ENCODE measurements at regions not wholly inside any gene's neighbourhood (a gene's known extent, or its start where the extent isn't known, plus 50 kb on each side); places are given as distances from the start of the nearest gene placed in this dataset.
A peak's percentile ranks its signal among the peaks of the same experiment; 100 is the strongest.

DNA sequence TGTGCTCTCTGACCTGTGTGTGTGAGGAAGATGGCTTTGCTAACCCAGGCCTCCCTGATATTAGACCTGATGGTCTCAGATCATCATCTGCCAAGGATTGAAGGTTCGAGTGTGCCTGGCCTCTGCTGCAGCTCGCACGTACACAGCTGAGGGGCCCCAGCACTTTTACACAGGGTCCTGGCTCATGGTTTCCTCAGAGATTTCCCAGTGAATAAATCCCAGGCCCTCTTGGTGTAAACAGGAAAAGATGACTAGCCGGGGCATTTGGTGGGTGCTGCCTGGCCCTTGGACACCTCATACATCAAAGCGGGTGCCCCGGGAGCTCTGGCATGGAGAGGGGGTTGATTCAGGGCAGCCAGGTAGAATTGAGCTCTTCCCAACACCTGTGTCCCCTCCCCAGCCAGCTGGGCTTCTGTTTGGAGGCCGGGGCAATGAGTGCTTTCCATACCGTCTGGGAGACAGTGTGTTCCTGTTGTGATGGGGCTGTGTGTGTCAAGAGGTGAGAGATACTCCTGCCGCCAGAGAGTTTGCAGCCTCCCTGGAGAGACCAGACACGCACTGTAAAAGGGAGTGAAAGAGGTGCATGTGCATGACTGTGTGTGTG is 72.5 kb upstream of the TLE3 start:
- DNase-seq: no peak

DNA sequence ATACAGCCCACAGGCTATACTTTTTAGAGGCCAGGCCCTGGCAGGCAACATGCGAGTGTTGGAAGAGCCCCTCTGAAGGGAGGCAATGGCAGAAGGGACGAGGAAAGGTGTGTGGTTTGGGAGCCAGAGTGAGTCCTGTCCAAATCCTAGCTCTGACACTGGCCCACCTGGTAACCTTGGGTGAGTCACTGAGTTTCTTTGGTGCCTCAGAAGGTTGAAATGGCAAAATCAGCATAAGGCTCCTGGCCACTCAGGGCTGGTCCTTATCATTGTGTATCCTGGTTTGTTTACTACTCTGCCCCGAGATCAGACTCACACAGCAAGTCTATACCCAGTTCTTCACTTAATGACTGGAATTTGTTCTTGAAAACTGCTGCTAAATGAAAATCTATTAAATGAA is 71.4 kb upstream of the TLE3 start:
- no peak for DNase-seq

DNA sequence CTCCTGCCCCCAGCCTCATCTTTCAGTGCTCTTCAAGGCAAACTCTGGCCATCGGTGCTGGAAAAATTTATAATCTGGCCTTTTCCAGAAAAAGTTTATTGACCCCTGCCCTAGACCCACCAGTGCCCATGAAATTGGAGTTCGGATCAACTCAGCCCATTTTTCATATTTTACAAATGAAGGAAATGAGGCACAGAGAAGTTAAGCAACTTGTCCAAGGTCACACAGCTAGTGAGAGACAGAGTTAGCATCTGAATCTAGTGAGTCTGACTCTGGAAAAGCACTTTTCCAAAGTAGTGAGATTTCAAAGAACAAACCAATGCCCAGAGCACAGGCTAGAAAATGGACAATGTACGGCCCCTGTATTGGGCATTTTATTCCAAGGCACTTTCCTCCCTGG is 69.4 kb upstream of the TLE3 start:
- no peak for DNase-seq

DNA sequence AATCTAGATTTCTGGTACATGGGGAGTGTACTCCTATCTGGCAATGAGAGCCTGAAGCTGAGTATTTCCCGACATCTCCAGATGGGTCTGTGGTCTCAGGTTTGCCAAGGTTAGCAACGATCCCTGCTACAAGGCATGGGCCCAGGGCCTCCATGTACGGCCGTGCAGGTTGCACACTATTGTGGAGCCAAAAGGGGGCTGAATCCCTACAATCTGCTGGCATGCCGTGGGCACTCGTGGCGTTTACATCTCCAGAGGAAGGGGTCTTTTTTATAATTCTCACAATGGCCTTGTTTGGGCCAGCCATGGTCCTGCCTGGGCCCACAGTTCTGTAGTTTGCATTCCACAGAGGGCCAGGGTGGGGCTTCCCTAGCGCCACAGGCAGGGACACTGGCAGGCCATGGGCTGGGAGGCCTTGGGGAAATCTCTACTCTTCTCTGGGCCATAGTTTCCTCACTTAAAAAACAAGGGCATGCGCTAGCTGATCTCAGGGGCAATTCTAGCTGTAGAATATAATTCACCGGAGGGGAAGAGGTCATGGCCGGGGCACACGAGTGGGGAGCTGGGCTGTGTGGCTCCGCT is 68.9 kb upstream of the TLE3 start:
- DNase-seq: no peak

DNA sequence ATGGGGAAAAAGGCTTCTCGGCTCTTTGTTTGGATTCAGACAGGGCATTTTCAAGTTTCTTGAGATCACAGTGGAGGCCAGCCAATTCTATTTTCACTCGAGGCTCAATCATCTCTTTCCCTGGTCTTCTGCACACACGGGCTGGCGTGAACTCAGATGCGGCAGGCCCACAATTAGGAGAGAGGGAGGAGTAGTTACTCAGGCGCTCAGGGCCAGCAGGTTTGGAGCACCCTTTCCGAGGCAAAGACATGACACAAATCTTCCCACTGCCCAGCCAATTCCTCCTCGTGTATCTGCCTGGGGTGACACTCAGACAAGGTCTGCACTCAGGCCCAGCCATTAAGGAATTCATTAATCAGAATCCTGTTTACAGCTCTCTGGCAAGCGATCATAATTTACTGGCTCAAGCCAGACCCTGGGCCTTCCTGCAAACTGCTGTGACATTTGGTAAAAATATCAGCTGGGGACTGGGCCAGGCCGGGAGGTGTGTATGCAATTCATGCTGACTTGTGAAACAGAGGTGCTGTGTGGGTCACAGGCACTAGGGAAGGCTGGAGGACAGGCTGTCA is 68.1 kb upstream of the TLE3 start:
- DNase-seq: no peak

DNA sequence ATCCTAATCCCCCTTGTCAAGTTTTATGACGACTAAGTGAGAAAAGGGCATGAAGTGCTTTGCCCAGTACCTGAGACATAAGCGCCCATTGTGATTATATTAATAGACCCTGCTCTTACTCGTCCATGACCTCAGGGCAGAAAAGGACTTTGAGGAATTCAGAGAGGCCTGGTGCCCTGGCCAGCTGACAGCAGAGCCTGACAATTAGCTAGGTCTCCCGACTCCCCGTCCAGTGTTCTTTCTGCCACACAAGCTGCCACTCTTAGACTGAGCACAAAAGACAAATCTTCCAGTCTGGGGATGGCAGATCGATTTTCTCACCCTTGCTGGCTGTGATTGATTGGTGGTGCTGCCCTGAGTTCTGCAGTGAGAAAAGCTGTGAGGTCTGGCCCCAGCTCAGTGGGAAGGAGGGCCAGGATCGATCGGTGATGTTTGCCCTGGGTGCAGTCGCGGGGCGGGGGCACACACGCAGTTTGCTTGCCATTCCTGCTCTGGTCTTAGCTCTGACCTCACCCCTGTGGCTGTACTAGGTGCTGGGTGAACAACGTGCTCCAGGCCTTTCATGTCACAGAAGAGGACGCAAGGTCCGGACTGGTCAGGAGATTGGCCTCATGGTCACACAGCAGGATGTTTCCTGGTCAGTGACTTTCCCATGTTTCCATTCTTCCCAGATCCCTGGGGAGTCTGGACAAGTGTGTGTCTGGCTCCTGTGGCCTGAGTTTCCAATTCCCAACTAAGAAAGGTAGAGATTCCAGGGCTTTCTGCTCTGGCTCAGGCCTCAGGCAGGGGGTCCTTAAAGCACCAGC is 67.4 kb upstream of the TLE3 start:
- DNase-seq: no peak

DNA sequence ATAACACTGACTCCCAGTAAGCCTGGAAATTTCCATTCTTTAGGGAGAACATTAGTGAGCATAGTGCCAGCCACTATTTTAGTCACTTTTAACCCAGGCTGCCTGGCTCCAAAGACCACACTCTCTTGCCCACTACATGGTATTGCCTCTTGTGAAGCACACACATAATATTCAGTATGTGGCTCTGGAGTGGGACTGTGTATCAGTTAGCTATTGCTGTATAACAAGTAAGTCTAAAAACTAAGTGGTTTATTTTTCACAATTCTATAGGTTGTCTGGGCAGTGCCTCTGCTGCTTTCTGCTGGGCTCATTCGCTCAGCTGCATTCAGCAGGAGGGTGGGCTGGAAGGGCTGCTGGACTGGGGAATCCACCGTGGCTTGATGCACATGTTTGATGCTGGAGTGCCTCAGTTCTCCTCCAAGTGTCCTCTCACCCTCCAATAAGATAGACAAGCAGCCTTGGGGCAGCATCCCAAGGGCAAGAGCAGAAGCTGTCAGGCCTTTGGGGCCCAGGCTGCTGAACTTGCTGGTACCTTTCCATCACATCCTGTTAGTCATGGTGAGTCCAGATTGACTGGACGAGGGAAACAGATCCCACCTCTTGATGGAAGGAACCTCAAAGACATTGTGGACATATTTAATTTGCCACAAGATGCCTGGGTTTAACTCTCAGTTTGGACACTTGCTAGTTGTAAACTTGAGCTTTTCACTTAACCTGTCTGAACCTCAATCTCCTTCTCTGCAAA is 66.6 kb upstream of the TLE3 start:
- DNase-seq: no peak

DNA sequence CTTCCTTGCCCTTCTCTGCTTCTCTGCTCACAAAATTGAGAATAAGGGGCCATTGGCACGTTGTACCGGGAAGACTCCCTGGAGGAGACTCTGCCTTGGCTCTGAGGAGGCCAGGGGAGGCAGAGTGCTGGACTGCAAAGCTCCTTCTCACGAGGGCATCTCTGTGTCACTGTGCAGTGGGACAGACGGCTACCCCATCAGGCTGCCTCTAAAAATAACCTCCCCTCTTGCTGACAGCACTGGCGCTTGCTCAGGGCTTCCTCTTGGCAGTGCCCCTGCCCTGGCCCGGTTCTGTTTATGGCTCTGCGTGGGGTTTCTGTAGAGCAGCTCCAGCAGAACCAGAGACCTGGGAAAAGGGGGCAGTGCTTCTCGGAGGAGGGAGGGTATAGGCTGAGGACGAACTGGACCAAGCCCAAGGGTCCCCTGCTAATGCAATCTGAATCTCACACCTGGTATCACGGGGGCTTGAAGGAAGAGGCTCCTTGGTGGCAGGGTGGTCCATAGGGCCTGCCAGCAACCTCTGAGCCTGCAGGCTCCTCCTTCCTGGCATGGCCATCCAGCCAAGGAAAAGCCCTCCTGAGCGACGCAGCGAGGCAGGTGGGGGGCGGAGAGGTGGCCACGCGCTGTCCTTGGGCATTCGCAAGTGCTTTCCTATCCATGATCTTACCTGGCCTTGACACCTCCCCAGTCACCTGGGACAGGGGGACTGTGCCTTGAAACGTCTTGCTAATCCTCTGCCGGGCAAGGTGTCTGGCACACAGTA is 63.3 kb upstream of the TLE3 start:
- DNase-seq: peak in 6 of 56 donors; percentile 6 to 22 (median 12)

DNA sequence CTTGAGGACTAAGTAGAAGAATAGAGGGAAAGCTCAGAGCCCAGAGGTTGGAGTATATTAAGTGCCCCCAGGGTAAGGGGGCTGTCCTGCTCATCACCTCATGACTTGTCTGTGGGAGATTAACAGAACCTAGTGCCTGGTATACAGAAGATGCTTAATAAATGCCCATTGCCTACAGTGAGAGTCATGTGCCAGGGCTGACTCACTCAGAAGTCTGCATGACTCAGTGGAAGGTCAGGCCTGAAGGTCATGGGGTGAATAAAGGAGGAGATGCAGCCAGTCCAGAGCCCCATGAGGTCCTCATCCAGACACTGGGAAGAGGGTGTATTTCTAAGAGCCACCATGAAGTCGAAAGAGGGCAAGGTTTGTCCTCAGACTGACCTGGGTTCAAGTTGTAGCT is 62.5 kb upstream of the TLE3 start:
- no peak for DNase-seq

DNA sequence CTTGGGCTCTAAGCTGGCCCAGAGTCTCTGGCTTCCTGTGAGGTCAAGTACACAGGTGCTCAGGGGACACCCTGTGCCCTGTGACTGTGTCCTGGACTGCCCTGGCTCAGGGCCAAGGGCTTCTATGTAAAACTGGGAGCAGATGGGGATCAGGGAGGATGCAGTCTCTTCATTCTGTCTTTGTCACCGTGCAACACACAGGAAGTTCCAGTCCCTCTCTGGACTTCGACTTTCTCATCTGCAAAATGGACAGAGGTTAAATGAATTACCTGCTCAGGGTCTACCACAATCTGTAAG is 61.9 kb upstream of the TLE3 start:
- DNase-seq: no peak

DNA sequence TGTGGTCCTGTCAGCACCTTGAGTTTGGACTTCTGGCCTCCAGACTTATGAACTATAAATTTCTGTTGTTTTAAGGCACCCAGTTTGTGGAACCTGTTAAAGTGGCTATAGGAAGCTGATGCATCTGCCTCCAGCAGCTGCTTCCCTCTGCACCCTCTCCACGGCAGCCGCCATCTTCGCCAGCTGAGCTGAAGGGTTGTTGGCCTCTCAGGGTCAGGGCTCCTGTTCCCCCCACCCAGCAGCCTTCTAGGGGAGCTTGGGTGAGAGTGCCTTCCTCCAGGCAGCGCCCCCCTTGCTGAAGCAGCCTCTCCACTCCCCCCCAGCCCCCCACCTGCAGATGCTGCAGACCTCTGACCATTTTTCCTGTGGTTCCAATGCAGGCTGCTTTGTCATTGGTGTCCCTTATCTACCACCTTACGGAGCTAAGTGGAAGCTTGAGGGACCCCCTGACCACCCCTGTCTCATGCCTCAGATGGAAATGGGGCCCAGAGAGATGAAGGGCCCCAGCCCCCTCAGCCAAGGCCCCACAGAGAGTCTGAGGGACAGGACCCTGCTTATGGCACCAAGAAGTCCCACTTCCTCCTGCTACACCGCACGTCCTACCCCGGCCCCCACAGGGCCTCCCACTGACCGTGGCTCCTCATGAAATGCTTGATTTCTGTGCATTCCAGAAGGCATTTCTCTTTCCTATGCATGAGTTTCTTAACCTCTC is 61.4 kb upstream of the TLE3 start:
- no peak for DNase-seq

DNA sequence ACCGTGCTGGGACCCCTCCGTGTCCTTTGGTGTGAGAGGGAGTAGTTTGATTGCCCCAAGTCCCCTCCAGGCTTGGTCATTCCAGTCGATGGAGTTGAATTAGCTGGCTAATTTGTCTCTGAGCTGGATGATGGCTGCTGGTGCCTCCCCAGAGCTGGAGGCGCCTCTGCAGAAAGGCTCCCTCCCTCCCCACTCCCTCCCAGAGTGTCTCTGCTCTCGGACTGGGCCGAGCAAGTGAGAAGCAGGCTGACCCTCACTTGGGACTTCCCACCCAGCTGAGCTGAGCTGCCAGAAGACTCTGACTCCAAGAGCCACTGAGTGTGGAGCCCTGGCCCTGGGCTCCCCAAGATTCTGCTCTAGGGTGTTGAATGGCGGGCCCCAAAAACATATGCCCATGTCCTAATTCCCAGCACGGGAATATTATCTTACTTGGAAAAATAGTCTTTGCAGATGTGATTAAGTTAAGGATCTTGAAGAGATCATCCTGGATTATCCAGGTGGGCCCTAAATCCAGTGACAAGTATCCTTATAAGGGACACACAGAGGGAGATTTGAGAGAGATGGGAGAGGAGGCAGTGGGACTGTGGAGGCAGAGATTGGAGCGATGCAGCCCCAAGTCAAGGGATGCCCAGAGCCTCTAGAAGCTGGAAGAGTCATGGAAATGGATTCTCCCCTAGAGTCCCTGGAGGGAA is 60.7 kb upstream of the TLE3 start:
- DNase-seq: no peak

DNA sequence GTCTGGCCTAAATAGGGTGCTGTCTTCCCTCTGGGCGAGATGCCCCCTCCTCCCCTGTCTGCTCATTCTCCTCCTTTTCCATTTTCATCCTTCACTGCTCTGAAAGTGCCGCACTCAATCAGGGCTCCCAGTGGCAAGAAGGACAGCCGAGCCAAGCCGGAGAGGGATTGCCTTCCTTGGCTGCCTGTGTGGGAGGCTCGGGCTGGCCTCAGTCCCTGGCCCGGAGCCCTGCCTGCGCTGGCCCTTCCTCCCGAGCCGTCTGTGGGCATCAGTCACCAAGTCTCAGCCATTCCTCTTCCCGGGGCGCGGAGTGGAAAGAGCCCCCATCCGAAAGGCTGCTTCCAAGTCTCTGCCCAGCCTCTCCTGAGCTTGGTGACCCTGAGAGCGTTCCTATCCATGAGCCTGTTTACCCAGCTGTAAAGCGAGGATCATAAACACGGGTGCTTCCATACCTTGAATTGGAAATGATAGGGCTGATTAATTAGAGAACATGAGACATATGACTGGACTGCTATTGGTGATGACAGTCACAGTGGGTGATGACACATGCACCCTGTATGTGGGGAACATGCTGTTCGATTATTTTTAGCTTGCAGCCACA is 59.1 kb upstream of the TLE3 start:
- DNase-seq: peak in 23 of 56 donors; percentile 10 to 69 (median 31)

DNA sequence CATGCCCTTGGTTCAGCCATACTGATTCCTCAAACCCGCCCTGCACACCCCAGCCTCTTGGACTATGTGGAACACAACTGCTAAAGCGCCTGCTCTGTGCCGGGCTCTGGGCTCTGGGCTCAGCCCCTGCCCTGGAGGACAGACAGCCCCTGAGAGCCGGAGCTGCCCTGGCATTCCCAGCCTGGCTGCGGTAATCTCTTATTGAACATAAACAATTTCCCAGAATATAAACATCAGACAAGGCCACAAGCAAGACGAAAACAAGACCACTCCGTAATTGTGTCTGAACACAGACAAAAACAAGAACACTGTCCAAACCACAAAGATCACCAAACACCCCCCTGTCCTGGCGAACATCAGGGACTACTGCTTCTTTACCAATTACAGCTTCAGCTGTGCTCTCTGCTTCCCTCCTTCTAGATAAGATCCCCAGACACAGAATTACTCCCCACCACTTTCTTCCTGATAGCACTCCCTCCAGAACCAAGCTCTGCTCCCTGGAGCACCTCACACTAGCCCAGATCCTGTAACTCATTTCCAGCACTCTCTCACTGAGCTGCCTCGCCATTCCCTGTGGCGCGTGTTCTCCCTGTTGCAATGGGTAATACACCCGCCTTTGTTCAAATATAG is 57.1 kb upstream of the TLE3 start:
- DNase-seq: no peak

DNA sequence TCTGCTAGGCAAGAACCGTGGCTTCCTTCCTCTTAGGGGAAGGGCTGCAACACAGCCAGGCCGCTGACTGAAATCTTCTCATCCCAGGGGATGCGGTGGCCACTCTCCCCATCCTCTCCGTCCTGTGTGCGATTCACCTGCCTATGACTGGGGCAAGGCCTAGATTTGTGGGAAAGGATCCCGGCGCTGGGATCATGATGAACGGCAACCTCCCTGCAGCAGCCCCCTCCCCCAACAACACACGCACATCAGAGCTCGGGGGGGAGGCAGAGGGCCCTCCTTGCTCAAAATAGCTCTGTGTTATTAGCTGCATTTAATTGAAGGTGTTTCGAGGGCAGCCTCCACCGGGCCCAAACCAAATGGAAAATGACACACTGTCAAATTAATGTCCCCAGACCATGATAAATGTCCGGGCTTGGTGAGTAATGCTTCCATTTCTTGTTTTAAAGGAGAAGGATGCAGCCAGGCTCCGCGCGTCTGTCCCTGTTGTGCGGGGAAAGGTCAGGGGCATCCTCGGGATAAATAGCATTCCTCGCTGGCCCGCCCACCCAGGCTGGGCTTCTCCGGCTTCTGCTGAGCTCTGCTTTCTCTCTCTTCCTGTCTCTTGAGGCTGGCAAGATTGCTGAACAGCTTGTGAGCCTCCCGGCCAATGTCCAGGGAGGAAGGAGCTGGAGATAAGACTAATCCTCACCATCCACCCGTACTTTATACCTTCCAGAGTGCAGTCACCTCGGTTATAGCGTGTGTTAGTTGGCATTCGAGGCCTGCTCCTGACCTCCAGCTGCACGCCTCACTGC is 56.4 kb upstream of the TLE3 start:
- no peak for DNase-seq

DNA sequence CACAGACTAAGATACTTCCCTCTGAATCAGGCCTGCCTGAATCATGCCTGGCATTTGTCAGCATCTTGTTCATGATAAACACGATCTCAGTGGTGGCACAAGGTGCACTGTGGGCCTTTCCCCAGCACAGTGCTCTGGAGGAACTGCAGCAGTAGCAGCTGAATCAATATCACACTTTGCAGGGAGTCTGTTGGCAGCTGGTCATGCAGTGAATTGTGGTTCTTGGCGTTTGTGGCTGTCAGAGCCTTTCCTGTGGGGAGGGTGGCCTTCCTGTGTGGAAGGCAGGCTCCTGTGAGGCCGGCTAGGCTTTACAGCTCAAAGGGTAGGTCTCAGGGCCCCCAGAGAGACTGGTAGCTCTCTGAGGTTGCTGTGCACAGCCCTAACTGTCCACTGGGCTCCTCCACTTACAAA is 54.4 kb upstream of the TLE3 start:
- DNase-seq: peak in 1 of 56 donors; percentile 7

DNA sequence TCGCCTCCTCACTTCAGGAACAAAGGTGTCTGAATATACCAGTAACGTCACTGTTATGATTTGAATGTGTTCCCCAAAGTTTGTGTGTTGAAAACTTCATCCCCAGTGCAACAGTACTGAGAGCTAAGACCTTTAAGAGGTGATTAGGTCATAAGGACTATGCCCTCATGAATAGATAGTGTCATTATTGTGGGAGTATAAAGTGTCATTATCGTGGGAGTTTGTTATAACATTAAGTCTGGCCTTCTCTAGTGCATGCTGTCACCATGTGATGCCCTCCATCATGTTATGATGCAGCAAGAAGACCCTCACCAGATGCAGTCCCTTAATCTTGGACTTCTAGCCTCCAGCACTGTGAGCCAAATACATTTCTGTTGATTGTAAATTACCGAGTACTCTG is 53.7 kb upstream of the TLE3 start:
- DNase-seq: no peak

DNA sequence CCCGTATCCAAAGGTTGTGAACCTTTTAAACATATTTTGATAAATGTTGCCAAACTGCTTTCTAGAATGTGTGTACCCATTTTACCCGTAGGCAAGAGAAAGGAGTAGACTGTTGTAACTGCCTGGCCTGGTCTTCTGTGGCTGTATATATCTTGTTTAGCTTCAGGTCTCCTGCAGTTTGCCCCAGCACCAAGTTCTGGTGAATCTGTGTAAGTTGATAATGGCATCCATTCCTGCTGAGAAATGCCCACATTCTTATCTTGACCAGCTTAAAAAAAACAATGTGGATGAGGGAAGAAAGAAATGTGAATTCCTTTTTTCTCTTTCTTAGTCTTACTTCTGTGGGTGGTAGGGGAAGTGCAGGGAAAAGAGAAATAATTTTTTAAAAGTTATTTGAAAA is 53.3 kb upstream of the TLE3 start:
- DNase-seq: no peak

Measured in amygdala (tissue), 56 donors.